NT2/D1 (cell line): ENCODE measurements at regions not wholly inside any gene's neighbourhood (a gene's known extent, or its start where the extent isn't known, plus 50 kb on each side); places are given as distances from the start of the nearest gene placed in this dataset.

Source experiments
- YY1 ChIP-seq: IDR thresholded peaks from 2 replicates; pipeline ENCODE4 v1.6.1; 2011; ENCODE audit not compliant: insufficient read length, insufficient read depth
- ZNF274 ChIP-seq: IDR thresholded peaks from 2 replicates; pipeline ENCODE4 v1.6.1; 2011; ENCODE audit warnings: mild to moderate bottlenecking, low read depth, low read length

GRCh38 chr11:23280088-23280487 lies 419.8 kb upstream of the CCDC179 start:
- TF ChIP-seq YY1 = no peak
- TF ChIP-seq ZNF274 = no peak
